AG10803 (cell line): ENCODE measurements at regions not wholly inside any gene's neighbourhood (a gene's known extent, or its start where the extent isn't known, plus 50 kb on each side); places are given as distances from the start of the nearest gene placed in this dataset.
"Not testable (repeated sequence)": the region's sequence is repeated elsewhere in the genome, so short reads cannot be mapped to it uniquely, and the experiment has no call there.

Experiments
- DNase-seq: peaks from one replicate; pipeline ENCODE4 v3.0.0; 2010; ENCODE audit warnings: low read depth
- H3K4me3 ChIP-seq: 2 replicates; pipeline ENCODE4 v1.5.1; 2011; ENCODE audit warnings: mild to moderate bottlenecking, low read length, control low read depth
- CTCF ChIP-seq: conservative IDR thresholded peaks from 2 replicates; pipeline ENCODE4 v1.5.1; 2011; ENCODE audit warnings: mild to moderate bottlenecking, low read length, control low read depth, inconsistent platforms

GRCh38 chr5:90263102-90263820 is 146.3 kb downstream of the CETN3 start:
- H3K4me3 ChIP-seq: no peak overlapping the region
- TF ChIP-seq CTCF: no peak
- no peak for DNase-seq

GRCh38 chr5:90251447-90251846 is 158.1 kb downstream of the CETN3 start:
- no peak overlapping the region for H3K4me3 ChIP-seq
- DNase-seq: no peak
- TF ChIP-seq CTCF: no peak

- H3K4me3 ChIP-seq: no peak overlapping the region
- DNase-seq: no peak
- no peak for TF ChIP-seq CTCF
These were observed 160.9 kb downstream of the CETN3 start for GRCh38 chr5:90248640-90249039.

GRCh38 chr5:90243848-90244247 is 165.7 kb downstream of the CETN3 start:
- not testable (repeated sequence) for H3K4me3 ChIP-seq, DNase-seq

- no peak overlapping the region for H3K4me3 ChIP-seq
- DNase-seq: no peak
- TF ChIP-seq CTCF: no peak
These were observed 176.1 kb downstream of the CETN3 start for GRCh38 chr5:90233476-90233875.

GRCh38 chr5:90231688-90232087 is 177.9 kb downstream of the CETN3 start:
- no peak overlapping the region for H3K4me3 ChIP-seq
- no peak for DNase-seq
- no peak for TF ChIP-seq CTCF

- H3K4me3 ChIP-seq: no peak overlapping the region
- no peak for TF ChIP-seq CTCF
- DNase-seq: no peak
These were observed 181.9 kb downstream of the CETN3 start for GRCh38 chr5:90227683-90228082.
